Fibroblast of skin of scalp (primary cell): ENCODE measurements at regions not wholly inside any gene's neighbourhood (a gene's known extent, or its start where the extent isn't known, plus 50 kb on each side); places are given as distances from the start of the nearest gene placed in this dataset.

Source experiments
- DNase-seq: peaks from one replicate; pipeline ENCODE4 v3.0.0-alpha.2; 2013

DNA sequence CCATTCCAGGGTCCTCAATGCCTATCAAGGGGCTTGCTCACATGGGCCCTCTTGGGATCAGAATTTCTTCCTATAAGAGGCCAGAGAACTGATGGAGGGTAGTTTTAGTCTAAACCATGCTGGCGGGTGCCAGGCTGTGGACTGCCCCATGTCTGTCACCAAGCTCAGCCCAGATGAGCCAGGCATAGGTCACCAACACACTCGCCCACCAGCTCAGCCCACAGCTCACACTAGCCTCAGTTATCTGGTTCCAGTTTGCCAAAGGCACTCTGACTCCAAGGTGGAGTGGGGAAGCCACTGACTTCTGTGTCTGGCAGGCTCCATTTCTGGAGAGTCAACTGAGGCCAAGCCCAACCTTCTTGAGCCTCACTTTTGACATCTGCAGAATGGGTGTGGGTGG is 50.7 kb upstream of the INSYN1 start:
- no peak for DNase-seq

GRCh38 chr15:73805504-73806089 is 52.4 kb upstream of the INSYN1 start:
- no peak for DNase-seq

GRCh38 chr15:73806698-73807483 is 53.7 kb upstream of the INSYN1 start:
- no peak for DNase-seq

DNA sequence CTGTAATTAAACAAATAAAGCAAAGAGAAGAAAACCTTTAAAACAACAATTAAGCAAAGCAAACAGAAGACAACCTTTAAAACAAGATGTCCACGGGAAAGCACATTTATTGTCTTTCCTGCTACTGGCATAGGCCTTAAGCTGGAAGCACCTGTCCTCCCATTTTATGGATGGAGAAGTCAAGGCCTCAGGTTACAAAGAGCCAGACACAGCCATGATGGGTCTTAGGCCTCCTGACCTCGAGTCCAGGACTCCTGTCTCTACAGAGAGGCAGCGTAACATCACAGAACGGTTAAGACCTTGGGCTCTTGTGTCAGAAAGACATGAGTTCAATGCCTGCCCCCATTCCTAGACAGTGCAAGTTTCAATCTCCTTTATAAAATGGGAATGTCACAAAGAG is 54.7 kb upstream of the INSYN1 start:
- DNase-seq: no peak

DNA sequence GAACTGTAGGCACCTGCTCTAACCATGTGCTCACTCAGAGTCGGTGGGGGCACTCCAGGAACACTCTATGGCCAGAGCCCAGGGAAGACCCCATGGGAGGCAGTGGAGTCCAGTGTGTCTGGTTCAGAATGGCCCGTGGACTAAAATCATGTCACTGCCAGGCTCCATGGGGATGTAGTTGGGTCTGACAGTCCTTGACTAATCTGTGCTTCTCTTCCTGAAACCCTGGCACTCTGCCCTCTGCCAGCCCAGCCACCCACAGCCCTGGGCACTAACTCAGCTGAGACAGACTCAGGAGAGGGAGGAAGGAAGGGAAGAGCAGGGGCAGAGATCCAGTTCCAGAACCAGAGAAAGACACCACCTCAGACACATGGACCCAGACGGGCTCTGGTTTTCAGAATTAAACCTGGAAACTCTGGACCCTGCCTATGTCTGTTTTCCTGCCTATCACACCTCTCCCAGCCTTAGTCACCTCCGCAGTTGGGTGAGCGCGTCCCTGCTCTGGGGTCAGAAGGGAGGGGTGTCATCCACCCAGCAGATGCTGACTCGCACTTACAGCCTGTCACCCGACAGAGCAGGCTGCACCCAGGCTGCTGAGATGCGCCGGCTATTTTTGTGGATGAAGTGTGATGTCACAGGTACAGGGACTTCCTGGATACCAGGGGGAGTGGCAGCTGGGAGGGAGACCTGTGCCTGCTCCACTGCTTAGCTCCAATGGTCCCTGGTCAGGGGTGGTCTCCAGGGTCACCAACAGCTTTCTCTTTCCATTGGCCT is 56.8 kb upstream of the INSYN1 start:
- peak; percentile 31 for DNase-seq

DNA sequence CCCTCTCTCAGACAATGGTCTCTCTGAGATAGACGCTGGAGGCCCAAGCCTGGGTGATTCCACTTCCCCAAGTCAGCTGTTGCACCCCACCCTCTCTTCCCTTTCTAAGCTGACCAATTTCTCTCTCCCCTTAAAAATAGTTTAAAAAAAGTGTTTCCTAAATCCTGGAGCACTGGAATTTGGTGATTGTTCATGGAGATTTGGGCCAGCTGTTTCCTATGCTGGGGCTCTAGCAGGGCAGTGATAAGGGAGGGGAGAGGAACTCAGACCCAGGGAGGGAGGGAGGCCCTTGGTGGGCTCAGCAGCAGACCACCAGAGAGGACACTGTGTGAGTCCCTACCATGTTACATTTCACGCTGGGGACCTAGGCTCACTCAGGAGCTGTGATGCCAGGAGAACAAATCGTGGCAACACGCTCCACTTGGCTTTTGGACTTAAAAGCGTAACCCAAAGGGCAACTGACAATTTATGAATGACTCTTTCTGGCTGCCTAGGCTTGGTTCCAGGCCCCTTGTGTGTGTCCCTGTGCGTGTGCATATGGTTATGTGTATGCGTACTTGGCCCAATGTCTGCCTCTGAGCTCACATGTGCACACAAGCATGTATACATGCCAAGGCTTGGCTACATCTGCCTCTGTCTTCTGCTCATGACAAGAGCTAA is 59.8 kb upstream of the INSYN1 start:
- no peak for DNase-seq

- DNase-seq: no peak
Observed at GRCh38 chr15:73813589-73813988, 59.8 kb upstream of the TBC1D21 start.

DNA sequence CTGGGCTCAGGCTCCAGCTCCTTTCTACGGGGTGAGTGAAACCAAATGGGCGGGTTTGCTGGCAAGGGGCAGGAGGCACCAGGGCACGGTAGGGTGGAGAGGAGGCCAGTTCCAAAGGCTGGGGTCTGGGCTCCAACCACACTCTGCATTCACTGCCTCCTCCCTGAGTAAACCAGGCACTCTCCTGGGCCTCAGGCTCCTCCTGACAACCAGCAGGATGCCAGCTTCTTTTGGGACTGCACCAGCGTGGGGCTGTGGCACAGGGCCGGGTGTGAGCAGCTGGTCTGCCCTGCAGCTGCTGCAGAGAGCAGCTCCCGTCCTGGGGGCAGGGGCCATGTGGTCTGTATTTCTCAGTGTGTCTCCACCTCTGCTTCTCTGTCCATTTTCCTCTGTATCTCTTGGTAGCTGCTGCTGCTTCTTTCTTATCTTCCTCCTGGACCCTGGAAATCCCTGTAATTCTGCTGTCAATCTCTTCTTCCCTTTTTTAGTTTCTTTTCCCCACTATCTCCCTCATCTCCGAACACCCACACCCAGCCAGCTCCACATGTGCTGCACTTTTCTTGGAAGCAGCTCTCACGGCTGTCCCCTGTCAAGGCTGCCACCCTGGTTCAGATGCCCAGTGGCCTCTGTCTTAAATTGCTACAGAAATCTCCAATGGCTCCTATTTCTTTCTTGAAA is 54.9 kb upstream of the TBC1D21 start:
- no peak for DNase-seq

DNA sequence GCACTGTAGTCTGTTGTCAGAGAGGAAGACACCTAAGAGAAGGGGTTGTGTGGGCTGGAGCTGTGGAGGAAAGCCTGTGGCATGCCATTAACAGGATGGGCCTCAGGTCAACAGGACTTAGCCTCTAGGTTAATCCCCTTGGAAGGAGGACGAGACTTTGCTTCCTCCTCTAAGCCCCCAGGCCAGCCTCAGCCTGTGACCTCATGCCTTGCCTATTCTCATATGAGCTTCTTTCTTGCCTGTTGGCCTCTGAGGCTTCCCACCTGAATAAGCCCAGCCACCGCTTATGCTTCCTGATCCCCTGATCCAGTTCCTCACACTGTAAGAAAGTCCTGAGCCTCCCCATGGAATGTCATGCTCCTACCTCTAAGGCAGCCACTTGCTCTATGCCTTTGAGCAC is 52.2 kb upstream of the TBC1D21 start:
- no peak for DNase-seq

DNA sequence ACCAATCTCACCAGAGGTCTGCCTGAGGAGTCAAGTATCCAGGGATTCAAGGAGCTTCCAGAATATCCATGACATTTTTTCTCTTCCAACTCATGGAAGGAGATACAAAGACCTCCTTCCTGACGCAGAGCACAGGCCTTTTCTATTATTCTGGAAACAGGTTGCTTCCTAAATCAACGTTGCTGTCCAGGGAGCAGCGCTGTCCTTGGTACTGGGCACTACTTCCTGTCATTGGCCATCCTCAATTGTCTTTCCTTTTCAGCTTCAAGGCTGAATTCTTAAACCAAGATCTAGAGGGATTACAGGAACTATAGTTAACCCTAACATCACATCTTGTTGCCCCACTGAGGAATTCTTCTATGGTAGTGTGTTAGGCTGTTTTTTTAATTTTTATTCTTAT is 50.4 kb upstream of the TBC1D21 start:
- DNase-seq: peak; percentile 33
